Activated CD4-positive, alpha-beta T cell treated with anti-CD3 and anti-CD28 coated beads, Interleukin-2, amount 10 ng/mL, durations not matched to agents 7 days and 5 days (primary cell): ENCODE measurements at regions not wholly inside any gene's neighbourhood (a gene's known extent, or its start where the extent isn't known, plus 50 kb on each side); places are given as distances from the start of the nearest gene placed in this dataset.

Experiments
- CTCF ChIA-PET: fragments of 350-600 bp; sonication (Branson Sonifier 250); formaldehyde crosslinking; loops from one replicate; lab custom pipeline; 2021; ENCODE audit warnings: antibody characterized with exemption; lab: Charles Lee
- POLR2A ChIA-PET: fragments of 350-600 bp; sonication (Branson Sonifier 250); formaldehyde crosslinking; loops from one replicate; lab custom pipeline; 2021; ENCODE audit warnings: antibody characterized with exemption; lab: Charles Lee
- DNase-seq: peaks from one replicate; pipeline ENCODE4 v3.0.0-alpha.2; 2020
- H3K27ac Mint-ChIP-seq: one replicate; pipeline ENCODE4 v1.8.0; 2021; ENCODE audit warnings: mild to moderate bottlenecking, moderate library complexity, mixed read lengths
- H3K27me3 Mint-ChIP-seq: one replicate; pipeline ENCODE4 v1.8.0; 2021; ENCODE audit warnings: mixed read lengths
- H3K36me3 Mint-ChIP-seq: one replicate; pipeline ENCODE4 v1.8.0; 2021; ENCODE audit warnings: low read depth, mixed read lengths
- H3K4me1 Mint-ChIP-seq: one replicate; pipeline ENCODE4 v1.8.0; 2021; ENCODE audit warnings: mixed read lengths
- H3K4me3 Mint-ChIP-seq: one replicate; pipeline ENCODE4 v1.8.0; 2021; ENCODE audit warnings: mild to moderate bottlenecking, moderate library complexity, mixed read lengths
- H3K9me3 Mint-ChIP-seq: one replicate; pipeline ENCODE4 v1.8.0; 2021; ENCODE audit warnings: mixed read lengths

- POLR2A ChIA-PET: no interaction called here
- H3K36me3 Mint-ChIP-seq: no peaks in the 10 kb centered on the region
- peaks cover 5% of the 10 kb centered on the region for H3K9me3 Mint-ChIP-seq
Observed at GRCh38 chr18:78809845-78810244, 169.8 kb upstream of the SALL3 start.

GRCh38 chr18:78810706-78811105, 168.9 kb upstream of the SALL3 start:
- H3K9me3 Mint-ChIP-seq: peaks cover 5% of the 10 kb centered on the region
- CTCF ChIA-PET: no interaction called here
- H3K36me3 Mint-ChIP-seq: no peaks in the 10 kb centered on the region
- no peaks in the 10 kb centered on the region for H3K4me1 Mint-ChIP-seq
- H3K27ac Mint-ChIP-seq: no peak overlapping the region
- DNase-seq: no peak
- peaks cover 1% of the 10 kb centered on the region for H3K27me3 Mint-ChIP-seq
- POLR2A ChIA-PET: no interaction called here
- H3K4me3 Mint-ChIP-seq: no peak overlapping the region

More at GRCh38 chr18:78809845-78810244, 169.8 kb upstream of the SALL3 start:
- CTCF ChIA-PET: no interaction called here
- Mint-ChIP-seq H3K4me3 (no peak overlapping the region), H3K4me1 (no peaks in the 10 kb centered on the region), H3K27me3 (peaks cover 1% of the 10 kb centered on the region), H3K27ac (no peak overlapping the region)
- DNase-seq: no peak

- no peak overlapping the region for H3K4me3 Mint-ChIP-seq
- H3K27me3 Mint-ChIP-seq: peaks cover 1% of the 10 kb centered on the region
- ChIA-PET POLR2A (no interaction called here), CTCF (no interaction called here)
- H3K36me3 Mint-ChIP-seq: no peaks in the 10 kb centered on the region
- H3K4me1 Mint-ChIP-seq: no peaks in the 10 kb centered on the region
- no peak overlapping the region for H3K27ac Mint-ChIP-seq
- no peak for DNase-seq
- H3K9me3 Mint-ChIP-seq: peaks cover 5% of the 10 kb centered on the region
Observed at GRCh38 chr18:78812067-78812466, 167.6 kb upstream of the SALL3 start.

GRCh38 chr18:78813156-78813555, 166.5 kb upstream of the SALL3 start:
- ChIA-PET CTCF (interaction anchor here (1.7 kb wide), 1 partner anchor 10 kb away, joined by 4 read pairs; no protein-coding TSS in a partner anchor), POLR2A (no interaction called here)
- no peak for DNase-seq
- Mint-ChIP-seq H3K27me3 (peaks cover 1% of the 10 kb centered on the region), H3K27ac (no peak overlapping the region), H3K36me3 (no peaks in the 10 kb centered on the region), H3K4me1 (no peaks in the 10 kb centered on the region), H3K4me3 (no peak overlapping the region), H3K9me3 (peaks cover 5% of the 10 kb centered on the region)

GRCh38 chr18:78813936-78814710, 165.5 kb upstream of the SALL3 start:
- no peaks in the 10 kb centered on the region for H3K4me1 Mint-ChIP-seq
- H3K4me3 Mint-ChIP-seq: no peak overlapping the region
- H3K27me3 Mint-ChIP-seq: peaks cover 1% of the 10 kb centered on the region
- peaks cover 5% of the 10 kb centered on the region for H3K9me3 Mint-ChIP-seq
- no peak overlapping the region for H3K27ac Mint-ChIP-seq
- H3K36me3 Mint-ChIP-seq: no peaks in the 10 kb centered on the region
- POLR2A ChIA-PET: no interaction called here
- CTCF ChIA-PET: interaction anchor here (1.7 kb wide), 1 partner anchor 9 kb away, joined by 4 read pairs; no protein-coding TSS in a partner anchor
- DNase-seq: no peak

GRCh38 chr18:78814766-78815165, 164.9 kb upstream of the SALL3 start:
- ChIA-PET POLR2A (no interaction called here), CTCF (no interaction called here)
- Mint-ChIP-seq H3K27me3 (peaks cover 1% of the 10 kb centered on the region), H3K4me1 (no peaks in the 10 kb centered on the region), H3K4me3 (no peak overlapping the region), H3K9me3 (peaks cover 4% of the 10 kb centered on the region), H3K36me3 (no peaks in the 10 kb centered on the region), H3K27ac (no peak overlapping the region)
- no peak for DNase-seq

GRCh38 chr18:78816114-78816513, 163.5 kb upstream of the SALL3 start:
- Mint-ChIP-seq H3K4me3 (no peak overlapping the region), H3K27ac (no peak overlapping the region), H3K36me3 (no peaks in the 10 kb centered on the region), H3K9me3 (no peaks in the 10 kb centered on the region), H3K27me3 (peaks cover 1% of the 10 kb centered on the region), H3K4me1 (no peaks in the 10 kb centered on the region)
- ChIA-PET POLR2A (no interaction called here), CTCF (no interaction called here)
- no peak for DNase-seq

- DNase-seq: no peak
- peaks cover 1% of the 10 kb centered on the region for H3K27me3 Mint-ChIP-seq
- H3K9me3 Mint-ChIP-seq: no peaks in the 10 kb centered on the region
- ChIA-PET POLR2A (no interaction called here), CTCF (no interaction called here)
- H3K4me3 Mint-ChIP-seq: no peak overlapping the region
- no peaks in the 10 kb centered on the region for H3K36me3 Mint-ChIP-seq
- no peaks in the 10 kb centered on the region for H3K4me1 Mint-ChIP-seq
- no peak overlapping the region for H3K27ac Mint-ChIP-seq
Observed at GRCh38 chr18:78816916-78817315, 162.7 kb upstream of the SALL3 start.

GRCh38 chr18:78818495-78818894, 161.1 kb upstream of the SALL3 start:
- Mint-ChIP-seq H3K27me3 (peaks cover 1% of the 10 kb centered on the region), H3K4me1 (no peaks in the 10 kb centered on the region), H3K9me3 (no peaks in the 10 kb centered on the region), H3K27ac (no peak overlapping the region), H3K4me3 (no peak overlapping the region), H3K36me3 (no peaks in the 10 kb centered on the region)
- DNase-seq: no peak
- ChIA-PET POLR2A (no interaction called here), CTCF (interaction anchor here (0.6 kb wide), 1 partner anchor 412 kb away, joined by 3 read pairs; no protein-coding TSS in a partner anchor)

- POLR2A ChIA-PET: no interaction called here
- Mint-ChIP-seq H3K4me3 (no peak overlapping the region), H3K27ac (no peak overlapping the region), H3K36me3 (no peaks in the 10 kb centered on the region), H3K27me3 (no peaks in the 10 kb centered on the region), H3K4me1 (no peaks in the 10 kb centered on the region), H3K9me3 (no peaks in the 10 kb centered on the region)
- DNase-seq: no peak
- CTCF ChIA-PET: no interaction called here
Observed at GRCh38 chr18:78818961-78819360, 160.7 kb upstream of the SALL3 start.

- POLR2A ChIA-PET: no interaction called here
- H3K27ac Mint-ChIP-seq: no peak overlapping the region
- no peaks in the 10 kb centered on the region for H3K9me3 Mint-ChIP-seq
- no peaks in the 10 kb centered on the region for H3K36me3 Mint-ChIP-seq
- no peaks in the 10 kb centered on the region for H3K4me1 Mint-ChIP-seq
- no peaks in the 10 kb centered on the region for H3K27me3 Mint-ChIP-seq
- H3K4me3 Mint-ChIP-seq: no peak overlapping the region
- CTCF ChIA-PET: no interaction called here
- DNase-seq: no peak
Observed at GRCh38 chr18:78820161-78820834, 159.3 kb upstream of the SALL3 start.

- DNase-seq: no peak
- H3K36me3 Mint-ChIP-seq: no peaks in the 10 kb centered on the region
- H3K4me1 Mint-ChIP-seq: no peaks in the 10 kb centered on the region
- H3K9me3 Mint-ChIP-seq: no peaks in the 10 kb centered on the region
- POLR2A ChIA-PET: no interaction called here
- H3K27me3 Mint-ChIP-seq: no peaks in the 10 kb centered on the region
- no peak overlapping the region for H3K4me3 Mint-ChIP-seq
- no peak overlapping the region for H3K27ac Mint-ChIP-seq
- CTCF ChIA-PET: no interaction called here
Observed at GRCh38 chr18:78821396-78821795, 158.2 kb upstream of the SALL3 start.

GRCh38 chr18:78822171-78822948, 157.3 kb upstream of the SALL3 start:
- ChIA-PET CTCF (interaction anchor here (2.0 kb wide), 1 partner anchor 9 kb away, joined by 4 read pairs; no protein-coding TSS in a partner anchor), POLR2A (no interaction called here)
- H3K9me3 Mint-ChIP-seq: no peaks in the 10 kb centered on the region
- H3K27ac Mint-ChIP-seq: no peak overlapping the region
- no peaks in the 10 kb centered on the region for H3K27me3 Mint-ChIP-seq
- DNase-seq: no peak
- H3K4me3 Mint-ChIP-seq: no peak overlapping the region
- no peaks in the 10 kb centered on the region for H3K4me1 Mint-ChIP-seq
- no peaks in the 10 kb centered on the region for H3K36me3 Mint-ChIP-seq
